HUDEP-2 (cell line): ENCODE measurements at regions not wholly inside any gene's neighbourhood (a gene's known extent, or its start where the extent isn't known, plus 50 kb on each side); places are given as distances from the start of the nearest gene placed in this dataset.

Source experiments
- DNase-seq, 76 experiments: peaks; one replicate each; lab custom pipeline; 2025; ENCODE audit not compliant: unreplicated experiment in 76 of 76; lab: John Stamatoyannopoulos, UW

GRCh38 chr2:67689651-67690050, 292.5 kb downstream of the ETAA1 start:
- DNase-seq = no peak

GRCh38 chr2:67694445-67694844, 297.3 kb downstream of the ETAA1 start:
- no peak for DNase-seq

GRCh38 chr2:67701011-67701410, 303.9 kb downstream of the ETAA1 start:
- DNase-seq = no peak

- DNase-seq = no peak
Measured at GRCh38 chr2:67702284-67702683, 305.2 kb downstream of the ETAA1 start.

GRCh38 chr2:67702937-67703336, 305.8 kb downstream of the ETAA1 start:
- no peak for DNase-seq

- DNase-seq = no peak
Measured at GRCh38 chr2:67706082-67706481, 308.9 kb downstream of the ETAA1 start.

GRCh38 chr2:67707896-67708295, 310.8 kb downstream of the ETAA1 start:
- no peak for DNase-seq

- no peak for DNase-seq
Measured at GRCh38 chr2:67709835-67710234, 312.7 kb downstream of the ETAA1 start.

GRCh38 chr2:67712484-67712883, 315.4 kb downstream of the ETAA1 start:
- no peak for DNase-seq

GRCh38 chr2:67713376-67713775, 316.2 kb downstream of the ETAA1 start:
- DNase-seq = no peak

- no peak for DNase-seq
Measured at GRCh38 chr2:67716895-67717396, 319.8 kb downstream of the ETAA1 start.

GRCh38 chr2:67717692-67718091, 320.6 kb downstream of the ETAA1 start:
- DNase-seq = no peak

- no peak for DNase-seq
Measured at GRCh38 chr2:67719351-67719750, 322.2 kb downstream of the ETAA1 start.

GRCh38 chr2:67721516-67721915, 324.4 kb downstream of the ETAA1 start:
- DNase-seq = no peak

GRCh38 chr2:67724261-67724660, 327.1 kb downstream of the ETAA1 start:
- DNase-seq = no peak

- DNase-seq = no peak
Measured at GRCh38 chr2:67725731-67726130, 328.6 kb downstream of the ETAA1 start.

- no peak for DNase-seq
Measured at GRCh38 chr2:67726416-67726815, 329.3 kb downstream of the ETAA1 start.

GRCh38 chr2:67727131-67727530, 330.0 kb downstream of the ETAA1 start:
- DNase-seq = no peak

- DNase-seq = no peak
Measured at GRCh38 chr2:67727623-67728022, 330.5 kb downstream of the ETAA1 start.

- no peak for DNase-seq
Measured at GRCh38 chr2:67729474-67729873, 332.3 kb downstream of the ETAA1 start.

- DNase-seq = peak in 11 of 76 experiments; percentile 1 to 9 (median 3)
Measured at GRCh38 chr2:67733517-67733916, 329.3 kb downstream of the C1D start.

- no peak for DNase-seq
Measured at GRCh38 chr2:67752199-67752598, 310.6 kb downstream of the C1D start.

GRCh38 chr2:67752969-67753368, 309.8 kb downstream of the C1D start:
- DNase-seq = no peak
